Caki2 (cell line): ENCODE measurements at regions not wholly inside any gene's neighbourhood (a gene's known extent, or its start where the extent isn't known, plus 50 kb on each side); places are given as distances from the start of the nearest gene placed in this dataset.

Experiments used
- DNase-seq: peaks from one replicate; pipeline ENCODE4 v3.0.0-alpha.2; 2015; ENCODE audit warnings: low read depth
- in situ Hi-C: cut with HindIII; loops from 2 replicates; pipeline ENCODE4 v1.10.0; 2016; ENCODE audit warnings: low sequenced_read_pairs, low pct_unique_long_range_greater_than_20kb, mixed read lengths

- no peak for DNase-seq
- in situ Hi-C loops = no loop called here
Measured at GRCh38 chr3:159080256-159080655, 278.4 kb downstream of the MFSD1 start.

GRCh38 chr3:159080821-159081220, 279.0 kb downstream of the MFSD1 start:
- no peak for DNase-seq
- in situ Hi-C loops = no loop called here

- in situ Hi-C loops = no loop called here
- DNase-seq = no peak
Measured at GRCh38 chr3:159082519-159082918, 280.7 kb downstream of the MFSD1 start.

- in situ Hi-C loops = no loop called here
- no peak for DNase-seq
Measured at GRCh38 chr3:159091936-159092335, 290.1 kb downstream of the MFSD1 start.

- in situ Hi-C loops = no loop called here
- no peak for DNase-seq
Measured at GRCh38 chr3:159102001-159102400, 300.1 kb downstream of the MFSD1 start.

GRCh38 chr3:159112724-159113123, 310.9 kb downstream of the MFSD1 start:
- DNase-seq = no peak
- in situ Hi-C loops = no loop called here

- DNase-seq = no peak
- in situ Hi-C loops = no loop called here
Measured at GRCh38 chr3:159113221-159113875, 311.5 kb downstream of the MFSD1 start.

GRCh38 chr3:159114582-159114981, 312.7 kb downstream of the MFSD1 start:
- DNase-seq = no peak
- in situ Hi-C loops = no loop called here

GRCh38 chr3:159123877-159124276, 322.0 kb downstream of the MFSD1 start:
- in situ Hi-C loops = no loop called here
- DNase-seq = no peak

- in situ Hi-C loops = no loop called here
- DNase-seq = no peak
Measured at GRCh38 chr3:159126261-159127020, 324.6 kb downstream of the MFSD1 start.

- no peak for DNase-seq
- in situ Hi-C loops = no loop called here
Measured at GRCh38 chr3:159127021-159127392, 325.2 kb downstream of the MFSD1 start.

- in situ Hi-C loops = no loop called here
- DNase-seq = no peak
Measured at GRCh38 chr3:159128628-159129027, 326.8 kb downstream of the MFSD1 start.

- no peak for DNase-seq
Measured at GRCh38 chr3:159130108-159130507, 328.3 kb downstream of the MFSD1 start.

GRCh38 chr3:159131376-159131775, 329.5 kb downstream of the MFSD1 start:
- in situ Hi-C loops = no loop called here

More at GRCh38 chr3:159130108-159130507, 328.3 kb downstream of the MFSD1 start:
- in situ Hi-C loops = no loop called here

GRCh38 chr3:159137949-159138348, 336.1 kb downstream of the MFSD1 start:
- DNase-seq = no peak
- in situ Hi-C loops = no loop called here

More at GRCh38 chr3:159131376-159131775, 329.5 kb downstream of the MFSD1 start:
- DNase-seq = no peak

- in situ Hi-C loops = no loop called here
- no peak for DNase-seq
Measured at GRCh38 chr3:159139326-159139725, 337.5 kb downstream of the MFSD1 start.

GRCh38 chr3:159144472-159144871, 342.6 kb downstream of the MFSD1 start:
- in situ Hi-C loops = no loop called here

GRCh38 chr3:159144891-159145290, 343.0 kb downstream of the MFSD1 start:
- no peak for DNase-seq
- in situ Hi-C loops = no loop called here

More at GRCh38 chr3:159144472-159144871, 342.6 kb downstream of the MFSD1 start:
- DNase-seq = no peak

GRCh38 chr3:159146392-159146791, 344.5 kb downstream of the MFSD1 start:
- no peak for DNase-seq
- in situ Hi-C loops = no loop called here
